Left lobe of liver (tissue), 2 donors: ENCODE measurements at regions not wholly inside any gene's neighbourhood (a gene's known extent, or its start where the extent isn't known, plus 50 kb on each side); places are given as distances from the start of the nearest gene placed in this dataset.

Experiments used
- ATAC-seq: fragments of 200-7000 bp; cut with Tn5 transposase; one replicate; pipeline ENCODE4 v1.9.1; 2020; ENCODE audit warnings: mild to moderate bottlenecking, moderate library complexity
- DNase-seq: peaks from one replicate; pipeline ENCODE4 v3.0.0-alpha.2; 2020; ENCODE audit warnings: low spot score
- donor health status: DM: no; HTN: no; CAD: no; lungs with moderate emphysema.
- donor health status: DM: no; HTN: yes; CAD: no.

GRCh38 chr7:25314094-25314730, 85.9 kb upstream of the NPVF start:
- ATAC-seq: peak; percentile 42
- DNase-seq: no peak

- DNase-seq (peak; percentile 53), ATAC-seq (peak; percentile 74)
Measured at GRCh38 chr7:25314731-25315267, 86.5 kb upstream of the NPVF start.

GRCh38 chr7:25316366-25316765, 88.1 kb upstream of the NPVF start:
- ATAC-seq: no peak
- DNase-seq: no peak

- ATAC-seq: no peak
- DNase-seq: no peak
Measured at GRCh38 chr7:25318047-25318446, 89.8 kb upstream of the NPVF start.

- no peak for DNase-seq
- ATAC-seq: no peak
Measured at GRCh38 chr7:25319707-25320106, 91.4 kb upstream of the NPVF start.

GRCh38 chr7:25320791-25321190, 92.5 kb upstream of the NPVF start:
- ATAC-seq (no peak), DNase-seq (no peak)

- peak; percentile 85 for ATAC-seq
- no peak for DNase-seq
Measured at GRCh38 chr7:25321424-25321823, 93.1 kb upstream of the NPVF start.

- DNase-seq (no peak), ATAC-seq (no peak)
Measured at GRCh38 chr7:25322473-25322872, 94.2 kb upstream of the NPVF start.

GRCh38 chr7:25325186-25325757, 97.0 kb upstream of the NPVF start:
- ATAC-seq: no peak
- no peak for DNase-seq

- ATAC-seq (no peak), DNase-seq (no peak)
Measured at GRCh38 chr7:25326501-25327156, 98.3 kb upstream of the NPVF start.

GRCh38 chr7:25329815-25330214, 101.5 kb upstream of the NPVF start:
- DNase-seq: no peak
- ATAC-seq: no peak

GRCh38 chr7:25333296-25333928, 105.1 kb upstream of the NPVF start:
- no peak for DNase-seq
- no peak for ATAC-seq

- DNase-seq: no peak
- ATAC-seq: no peak
Measured at GRCh38 chr7:25347360-25348066, 119.2 kb upstream of the NPVF start.

GRCh38 chr7:25348104-25348503, 119.8 kb upstream of the NPVF start:
- DNase-seq: no peak
- no peak for ATAC-seq

- ATAC-seq (no peak), DNase-seq (no peak)
Measured at GRCh38 chr7:25349283-25350017, 121.2 kb upstream of the NPVF start.

GRCh38 chr7:25350041-25350440, 121.8 kb upstream of the NPVF start:
- DNase-seq (no peak), ATAC-seq (no peak)

- ATAC-seq: no peak
- no peak for DNase-seq
Measured at GRCh38 chr7:25351761-25352160, 123.5 kb upstream of the NPVF start.

- no peak for ATAC-seq
Measured at GRCh38 chr7:25353196-25353595, 124.9 kb upstream of the NPVF start.

GRCh38 chr7:25353732-25354131, 125.4 kb upstream of the NPVF start:
- DNase-seq (no peak), ATAC-seq (no peak)

More at GRCh38 chr7:25353196-25353595, 124.9 kb upstream of the NPVF start:
- no peak for DNase-seq

GRCh38 chr7:25356534-25357151, 128.4 kb upstream of the NPVF start:
- no peak for ATAC-seq
- no peak for DNase-seq
